Esophagus muscularis mucosa (tissue), 4 donors: ENCODE measurements at regions not wholly inside any gene's neighbourhood (a gene's known extent, or its start where the extent isn't known, plus 50 kb on each side); places are given as distances from the start of the nearest gene placed in this dataset.

ENCODE experiments used
- CTCF ChIP-seq, 3 experiments: fragments of 200-600 bp in 2 of 3; fragments of 450-650 bp in 1 of 3; sonication (generic) in 2 of 3; IDR thresholded peaks; one replicate each; pipeline ENCODE4 v1.5.1; 2017 to 2019; ENCODE audit warnings: antibody characterized with exemption in 3 of 3, mild to moderate bottlenecking in 2 of 3, moderate library complexity in 1 of 3
- EP300 ChIP-seq: sonication (generic); formaldehyde crosslinking; IDR thresholded peaks from one replicate; pipeline ENCODE4 v1.6.1; 2017; ENCODE audit warnings: antibody characterized with exemption
- POLR2A ChIP-seq: fragments of 450-650 bp; IDR thresholded peaks from one replicate; pipeline ENCODE4 v1.6.1; 2017; ENCODE audit warnings: antibody characterized with exemption, moderate library complexity, mild to moderate bottlenecking, low read depth
- POLR2AphosphoS5 ChIP-seq, 2 donors: sonication (generic); formaldehyde crosslinking; IDR thresholded peaks; one replicate each; pipeline ENCODE4 v1.6.1; 2017; ENCODE audit warnings: antibody characterized with exemption in 2 of 2

- TF ChIP-seq POLR2A (no peak), CTCF (IDR thresholded peaks at IDR 0.05) (no peak), EP300 (no peak), POLR2AphosphoS5 (IDR thresholded peaks at IDR 0.05) (no peak)
Observed at GRCh38 chr2:144111437-144111836, 408.5 kb downstream of the ZEB2 start.
